GM06990 (cell line): ENCODE measurements at regions not wholly inside any gene's neighbourhood (a gene's known extent, or its start where the extent isn't known, plus 50 kb on each side); places are given as distances from the start of the nearest gene placed in this dataset.

Source experiments
- DNase-seq: peaks from one replicate; pipeline ENCODE4 v3.0.0-alpha.2; 2011; ENCODE audit not compliant: insufficient read length; ENCODE audit errors: extremely low read depth
- H3K27me3 ChIP-seq: replicated peaks from 2 replicates; pipeline ENCODE4 v1.6.0; 2011; ENCODE audit warnings: low read length; ENCODE audit not compliant: control insufficient read depth, insufficient read depth
- H3K36me3 ChIP-seq: 2 replicates; pipeline ENCODE4 v1.5.1; 2011; ENCODE audit warnings: low read length; ENCODE audit not compliant: control insufficient read depth, insufficient read depth
- H3K4me3 ChIP-seq: replicated peaks from 2 replicates; pipeline ENCODE4 v1.5.1; 2011; ENCODE audit warnings: low read depth, mild to moderate bottlenecking, control low read depth, low read length
- TF ChIP-seq, protein P1 (sequence below): IDR thresholded peaks from 2 replicates; pipeline ENCODE4 v1.5.1; 2011; ENCODE audit warnings: low read length, control low read depth, mild to moderate bottlenecking, inconsistent platforms; ENCODE audit not compliant: insufficient read depth, poor library complexity, severe bottlenecking

GRCh38 chr14:31944256-31945073, 132.6 kb upstream of the ARHGAP5 start:
- peak; percentile 11 for DNase-seq
- Histone ChIP-seq H3K4me3 (no peak overlapping the region), H3K36me3 (no peaks in the 10 kb centered on the region), H3K27me3 (no peaks in the 10 kb centered on the region; the same call in 1 of the 2 replicates)
- TF ChIP-seq, protein P1, sequence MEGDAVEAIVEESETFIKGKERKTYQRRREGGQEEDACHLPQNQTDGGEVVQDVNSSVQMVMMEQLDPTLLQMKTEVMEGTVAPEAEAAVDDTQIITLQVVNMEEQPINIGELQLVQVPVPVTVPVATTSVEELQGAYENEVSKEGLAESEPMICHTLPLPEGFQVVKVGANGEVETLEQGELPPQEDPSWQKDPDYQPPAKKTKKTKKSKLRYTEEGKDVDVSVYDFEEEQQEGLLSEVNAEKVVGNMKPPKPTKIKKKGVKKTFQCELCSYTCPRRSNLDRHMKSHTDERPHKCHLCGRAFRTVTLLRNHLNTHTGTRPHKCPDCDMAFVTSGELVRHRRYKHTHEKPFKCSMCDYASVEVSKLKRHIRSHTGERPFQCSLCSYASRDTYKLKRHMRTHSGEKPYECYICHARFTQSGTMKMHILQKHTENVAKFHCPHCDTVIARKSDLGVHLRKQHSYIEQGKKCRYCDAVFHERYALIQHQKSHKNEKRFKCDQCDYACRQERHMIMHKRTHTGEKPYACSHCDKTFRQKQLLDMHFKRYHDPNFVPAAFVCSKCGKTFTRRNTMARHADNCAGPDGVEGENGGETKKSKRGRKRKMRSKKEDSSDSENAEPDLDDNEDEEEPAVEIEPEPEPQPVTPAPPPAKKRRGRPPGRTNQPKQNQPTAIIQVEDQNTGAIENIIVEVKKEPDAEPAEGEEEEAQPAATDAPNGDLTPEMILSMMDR: no peak

DNA sequence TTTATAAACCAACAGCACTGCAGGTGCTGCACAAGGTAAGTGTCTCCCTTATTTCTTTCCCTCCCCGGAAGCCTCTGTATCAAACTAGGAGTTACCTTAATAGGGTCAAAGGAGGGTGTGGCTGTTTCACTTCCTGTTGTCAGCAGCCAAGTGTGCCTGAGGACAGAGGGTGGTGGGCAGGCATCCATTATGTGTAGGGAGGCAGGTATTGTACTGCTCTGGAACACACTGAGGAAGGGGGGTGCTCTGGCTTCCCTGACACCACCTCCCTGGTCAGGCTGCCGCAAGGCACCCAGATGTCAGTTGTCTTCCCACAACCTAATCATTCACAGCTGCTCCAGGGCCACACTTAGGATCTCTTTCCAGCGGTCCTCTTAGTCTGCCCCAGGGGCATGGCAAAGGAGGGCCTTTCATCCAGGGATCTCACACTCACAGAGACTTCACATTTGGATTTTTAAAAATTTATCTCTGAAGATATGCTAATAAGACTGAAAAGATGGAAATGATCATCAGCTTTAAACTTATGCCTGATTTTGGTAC, 132.0 kb upstream of the ARHGAP5 start:
- Histone ChIP-seq H3K36me3 (no peaks in the 10 kb centered on the region), H3K4me3 (no peak overlapping the region), H3K27me3 (no peaks in the 10 kb centered on the region; the same call in 1 of the 2 replicates)
- DNase-seq: peak; percentile 29
- TF ChIP-seq, protein P1: no peak

- no peak for DNase-seq
- no peaks in the 10 kb centered on the region for H3K36me3 ChIP-seq
- TF ChIP-seq, protein P1: no peak
- no peak overlapping the region for H3K4me3 ChIP-seq
- no peaks in the 10 kb centered on the region; the same call in 1 of the 2 replicates for H3K27me3 ChIP-seq
Observed at GRCh38 chr14:31945701-31946100, 131.4 kb upstream of the ARHGAP5 start.

DNA sequence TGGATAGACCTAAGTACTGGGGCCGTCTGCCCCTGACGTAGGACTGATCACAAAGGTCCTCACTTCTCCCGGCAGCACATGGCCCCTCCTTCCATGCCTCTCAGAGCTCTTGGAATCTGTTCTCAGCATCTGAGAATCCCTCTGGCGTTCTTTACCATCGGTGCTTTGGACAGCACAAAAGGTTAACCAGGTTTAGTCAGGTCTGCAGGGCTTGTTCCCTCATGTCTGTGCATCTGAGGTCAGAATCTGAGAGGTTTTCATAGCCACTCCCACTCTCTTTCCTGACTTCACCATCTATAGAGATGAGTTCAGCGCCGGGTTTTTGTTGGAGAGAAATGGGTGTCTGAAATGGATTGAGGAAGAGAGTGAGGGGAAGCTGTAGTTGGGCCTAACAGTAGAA, 130.0 kb upstream of the ARHGAP5 start:
- Histone ChIP-seq H3K27me3 (no peaks in the 10 kb centered on the region; the same call in 1 of the 2 replicates), H3K36me3 (no peaks in the 10 kb centered on the region), H3K4me3 (no peak overlapping the region)
- no peak for DNase-seq
- TF ChIP-seq, protein P1: no peak

GRCh38 chr14:31947680-31948595, 129.2 kb upstream of the ARHGAP5 start:
- Histone ChIP-seq H3K4me3 (no peak overlapping the region), H3K27me3 (no peaks in the 10 kb centered on the region), H3K36me3 (no peaks in the 10 kb centered on the region)
- DNase-seq: no peak
- TF ChIP-seq, protein P1: no peak
